ENCODE measurements at regions not wholly inside any gene's neighbourhood (a gene's known extent, or its start where the extent isn't known, plus 50 kb on each side); places are given as distances from the start of the nearest gene placed in this dataset.

DNA sequence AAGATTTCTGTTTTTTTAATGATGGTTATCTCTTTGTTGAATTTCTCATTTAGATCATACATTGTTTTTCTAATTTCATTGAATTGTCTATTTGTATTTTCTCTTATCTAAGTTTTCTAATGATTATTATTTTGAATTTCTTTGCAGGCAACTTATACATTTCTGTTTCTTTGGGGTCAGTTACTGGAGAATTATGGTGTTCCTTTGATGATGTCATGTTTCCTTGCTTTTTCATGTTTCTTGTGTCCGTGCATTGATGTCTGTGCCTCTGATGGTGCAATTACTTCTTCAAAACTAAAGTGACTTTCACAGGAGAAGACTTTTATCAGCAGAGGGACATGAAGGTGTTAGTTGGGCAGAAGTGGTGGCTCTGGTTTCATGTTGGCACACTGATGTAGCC is 270.7 kb upstream of the MOCS1 start:
- no peak for ATAC-seq (ENCODE audit: low read depth)
- in situ Hi-C loops (cut with MboI; ENCODE audit: low sequenced_read_pairs) = no loop called here
- no peak overlapping the region for H4K5ac ChIP-seq (ENCODE audit: low read depth, low read length)

More for the DNA sequence above, 270.7 kb upstream of the MOCS1 start:
- POLR2A ChIA-PET (ENCODE audit: unreplicated experiment) = no interaction called here
- Histone ChIP-seq H2BK20ac (ENCODE audit: low read depth, low read length) (no peak overlapping the region), H3K23ac (ENCODE audit: low read depth, low read length) (no peak overlapping the region), H2BK5ac (ENCODE audit: low read depth, low read length, poor library complexity, severe bottlenecking) (no peak overlapping the region), H4K8ac (ENCODE audit: low read depth in 2 of 2, low read length in 2 of 2) (no peak overlapping the region), H2AK9ac (replicated peaks; ENCODE audit: low read depth, low read length, poor library complexity) (no peak overlapping the region), H4K91ac (ENCODE audit: insufficient read depth, low read depth, low read length) (no peak overlapping the region), H3K36me3 (ENCODE audit: control insufficient read depth, insufficient read depth, low read length) (no peaks in the 10 kb centered on the region), H2AK5ac (ENCODE audit: low read depth, low read length) (no peak overlapping the region), H3K9ac (ENCODE audit: low read depth, low read length) (no peak overlapping the region), H3K4ac (ENCODE audit: low read depth, low read length) (no peak overlapping the region), H3K14ac (replicated peaks; ENCODE audit: low read depth, low read length) (no peak overlapping the region), H2BK15ac (ENCODE audit: low read depth, low read length) (no peak overlapping the region), H3K27ac (ENCODE audit: insufficient read depth, low read length) (no peak overlapping the region), H3K9me3 (ENCODE audit: control insufficient read depth, insufficient read depth, low read length) (peaks cover 9% of the 10 kb centered on the region), H3K18ac (ENCODE audit: low read depth, low read length) (no peak overlapping the region), H3K4me3 (ENCODE audit: insufficient read depth, low read depth, low read length) (no peak overlapping the region), H2AFZ (replicated peaks; ENCODE audit: low read length, poor library complexity) (no peak overlapping the region), H3K9me1 (ENCODE audit: insufficient read depth, low read length) (no peaks in the 10 kb centered on the region), H3K79me1 (ENCODE audit: low read depth in 1 of 2, low read length in 2 of 2) (no peaks in the 10 kb centered on the region), H3K4me1 (ENCODE audit: control insufficient read depth, insufficient read depth, low read length) (no peaks in the 10 kb centered on the region), H3K4me2 (ENCODE audit: low read depth, low read length) (no peak overlapping the region), H3K27me3 (ENCODE audit: control insufficient read depth, insufficient read depth, low read length) (no peaks in the 10 kb centered on the region), H3K56ac (ENCODE audit: extremely low read depth, insufficient read depth, low read length) (no peak overlapping the region), H2BK120ac (ENCODE audit: low read depth, low read length) (no peak overlapping the region), H4K20me1 (ENCODE audit: insufficient read depth, low read length) (no peaks in the 10 kb centered on the region)
- dilution Hi-C loops (cut with HindIII; ENCODE audit: low sequenced_read_pairs, unreplicated experiment) (no loop called here), intact Hi-C loops (cut with micrococcal nuclease) (no loop called here)
- DNase-seq = no peak
- WGBS, 2 experiments (ENCODE audit: extremely low coverage in 2 of 2, insufficient read length in 1 of 2) = no CpG with 5 or more reads among the region's 1 CpG
- BruUV-seq (replicated peaks) = no TSS peak
- TF ChIP-seq POLR2A (IDR thresholded peaks at IDR 0.05; ENCODE audit: low read depth, low read length) (no peak), RAD21 (IDR thresholded peaks at IDR 0.05; ENCODE audit: low read length) (no peak), USF2 (IDR thresholded peaks at IDR 0.05; ENCODE audit: low read depth, low read length) (no peak), MAFK (IDR thresholded peaks at IDR 0.05; ENCODE audit: low read depth, low read length) (no peak), SMC3 (IDR thresholded peaks at IDR 0.05; ENCODE audit: low read depth, low read length) (no peak), NFE2L2 (IDR thresholded peaks at IDR 0.05; ENCODE audit: low read depth, low read length) (no peak), CEBPB (IDR thresholded peaks at IDR 0.05; ENCODE audit: low read depth, low read length) (no peak), FOS (IDR thresholded peaks at IDR 0.05; ENCODE audit: low read depth, low read length) (no peak), CHD1 (IDR thresholded peaks at IDR 0.05; ENCODE audit: low read depth, low read length) (no peak), RCOR1 (IDR thresholded peaks at IDR 0.05; ENCODE audit: insufficient replicate concordance, low read length) (no peak), MAZ (IDR thresholded peaks at IDR 0.05; ENCODE audit: borderline replicate concordance, low read depth, low read length) (no peak), BHLHE40 (IDR thresholded peaks at IDR 0.05; ENCODE audit: low read depth, low read length) (no peak), MXI1 (IDR thresholded peaks at IDR 0.05; ENCODE audit: borderline replicate concordance, low read depth, low read length) (no peak), RFX5 (IDR thresholded peaks at IDR 0.05; ENCODE audit: low read depth, low read length) (no peak)
- TF ChIP-seq, protein P1, sequence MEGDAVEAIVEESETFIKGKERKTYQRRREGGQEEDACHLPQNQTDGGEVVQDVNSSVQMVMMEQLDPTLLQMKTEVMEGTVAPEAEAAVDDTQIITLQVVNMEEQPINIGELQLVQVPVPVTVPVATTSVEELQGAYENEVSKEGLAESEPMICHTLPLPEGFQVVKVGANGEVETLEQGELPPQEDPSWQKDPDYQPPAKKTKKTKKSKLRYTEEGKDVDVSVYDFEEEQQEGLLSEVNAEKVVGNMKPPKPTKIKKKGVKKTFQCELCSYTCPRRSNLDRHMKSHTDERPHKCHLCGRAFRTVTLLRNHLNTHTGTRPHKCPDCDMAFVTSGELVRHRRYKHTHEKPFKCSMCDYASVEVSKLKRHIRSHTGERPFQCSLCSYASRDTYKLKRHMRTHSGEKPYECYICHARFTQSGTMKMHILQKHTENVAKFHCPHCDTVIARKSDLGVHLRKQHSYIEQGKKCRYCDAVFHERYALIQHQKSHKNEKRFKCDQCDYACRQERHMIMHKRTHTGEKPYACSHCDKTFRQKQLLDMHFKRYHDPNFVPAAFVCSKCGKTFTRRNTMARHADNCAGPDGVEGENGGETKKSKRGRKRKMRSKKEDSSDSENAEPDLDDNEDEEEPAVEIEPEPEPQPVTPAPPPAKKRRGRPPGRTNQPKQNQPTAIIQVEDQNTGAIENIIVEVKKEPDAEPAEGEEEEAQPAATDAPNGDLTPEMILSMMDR (conservative IDR thresholded peaks at IDR 0.05; ENCODE audit: low read depth, low read length) = no peak
- TF ChIP-seq, protein P2, sequence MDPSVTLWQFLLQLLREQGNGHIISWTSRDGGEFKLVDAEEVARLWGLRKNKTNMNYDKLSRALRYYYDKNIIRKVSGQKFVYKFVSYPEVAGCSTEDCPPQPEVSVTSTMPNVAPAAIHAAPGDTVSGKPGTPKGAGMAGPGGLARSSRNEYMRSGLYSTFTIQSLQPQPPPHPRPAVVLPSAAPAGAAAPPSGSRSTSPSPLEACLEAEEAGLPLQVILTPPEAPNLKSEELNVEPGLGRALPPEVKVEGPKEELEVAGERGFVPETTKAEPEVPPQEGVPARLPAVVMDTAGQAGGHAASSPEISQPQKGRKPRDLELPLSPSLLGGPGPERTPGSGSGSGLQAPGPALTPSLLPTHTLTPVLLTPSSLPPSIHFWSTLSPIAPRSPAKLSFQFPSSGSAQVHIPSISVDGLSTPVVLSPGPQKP (IDR thresholded peaks at IDR 0.05; ENCODE audit: borderline replicate concordance, low read depth, low read length) = no peak
- CTCF ChIA-PET = no interaction called here

Measured in IMR-90 (cell line).